ENCODE measurements at regions not wholly inside any gene's neighbourhood (a gene's known extent, or its start where the extent isn't known, plus 50 kb on each side); places are given as distances from the start of the nearest gene placed in this dataset.

DNA sequence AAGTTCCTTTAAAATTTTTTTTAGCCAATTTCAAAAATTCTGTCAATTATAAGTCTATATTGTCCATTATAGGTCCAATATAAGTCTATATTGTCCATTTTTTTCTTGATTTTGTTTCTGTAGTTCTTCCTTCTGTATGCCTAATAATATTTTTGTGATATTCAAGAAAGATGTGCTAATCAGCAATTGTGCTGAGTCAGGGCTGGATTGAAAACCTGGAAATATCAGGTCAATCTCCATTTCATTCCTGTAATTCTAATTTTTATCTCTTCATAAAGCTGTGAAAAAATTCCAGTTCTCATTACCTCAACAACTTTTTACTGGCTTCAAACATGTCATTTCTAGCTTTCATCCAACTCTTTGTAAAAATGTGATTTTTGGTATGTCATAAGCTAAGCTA lies 353.7 kb downstream of the SLITRK6 start:
- no peak for DNase-seq

DNA sequence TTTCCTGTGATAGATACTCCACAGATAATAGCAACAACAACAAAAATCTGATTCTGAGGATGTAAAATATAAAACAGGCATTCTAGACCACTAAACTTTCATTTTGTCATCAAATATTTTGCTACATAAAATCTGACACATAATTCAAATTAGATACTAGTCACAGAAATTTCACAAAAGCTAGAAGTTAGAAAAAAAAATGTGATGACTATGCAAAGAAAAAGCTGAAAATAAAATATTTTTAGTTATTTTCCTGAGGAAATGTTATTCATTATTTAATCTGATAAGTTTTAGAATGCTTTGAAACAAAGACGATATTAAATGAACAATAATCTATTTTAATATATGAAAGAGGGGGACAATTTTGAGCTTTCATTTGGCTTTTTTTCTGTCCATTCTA lies 357.2 kb downstream of the SLITRK6 start:
- no peak for DNase-seq

DNA sequence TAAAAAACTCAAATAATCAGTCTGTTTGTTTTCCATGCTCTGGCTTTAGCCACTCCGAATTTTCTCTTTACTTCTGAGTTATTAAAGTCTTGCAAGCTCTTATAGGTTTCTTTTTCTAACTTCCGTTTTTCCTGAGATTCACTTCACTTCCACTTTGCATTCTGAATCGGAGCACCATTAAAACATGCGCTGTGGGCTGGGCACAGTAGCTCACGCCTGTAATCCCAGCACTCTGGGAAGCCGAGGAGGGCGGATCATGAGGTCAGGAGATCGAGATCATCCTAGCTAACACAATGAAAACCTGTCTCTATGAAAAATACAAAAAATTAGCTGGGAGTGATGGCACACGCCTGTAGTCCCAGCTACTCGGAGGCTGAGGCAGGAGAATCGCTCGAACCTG lies 357.9 kb downstream of the SLITRK6 start:
- no peak for DNase-seq

GRCh38 chr13:85436029-85436428 lies 363.2 kb downstream of the SLITRK6 start:
- no peak for DNase-seq

GRCh38 chr13:85434927-85435326 lies 364.3 kb downstream of the SLITRK6 start:
- DNase-seq, result no peak

GRCh38 chr13:85432881-85433280 lies 366.3 kb downstream of the SLITRK6 start:
- DNase-seq, result no peak

- no peak for DNase-seq
Observed at GRCh38 chr13:85431720-85432119, 367.5 kb downstream of the SLITRK6 start.

- DNase-seq, result no peak
Observed at GRCh38 chr13:85430216-85430794, 368.9 kb downstream of the SLITRK6 start.

- DNase-seq, result no peak
Observed at GRCh38 chr13:85427416-85427815, 371.8 kb downstream of the SLITRK6 start.

- no peak for DNase-seq
Observed at GRCh38 chr13:85420136-85420535, 379.1 kb downstream of the SLITRK6 start.

DNA sequence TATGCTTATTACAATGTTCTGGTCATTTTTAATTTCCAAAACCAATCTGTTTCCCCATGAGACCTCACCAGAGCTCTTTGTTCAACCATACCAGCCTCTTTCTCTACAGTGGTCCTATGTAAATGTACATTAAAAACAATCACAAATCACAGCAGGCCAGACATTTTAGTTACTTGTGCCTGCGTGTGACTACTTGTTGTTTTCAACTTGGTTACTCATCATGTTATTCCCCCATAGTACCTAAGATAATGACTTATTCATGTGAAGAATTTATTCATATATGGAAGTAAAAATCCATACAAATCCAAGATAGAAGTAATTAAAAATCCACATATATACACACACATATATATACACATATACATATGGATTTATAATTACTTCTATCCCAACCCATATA lies 379.6 kb downstream of the SLITRK6 start:
- no peak for DNase-seq

- DNase-seq, result no peak
Observed at GRCh38 chr13:85417807-85418206, 381.4 kb downstream of the SLITRK6 start.

GRCh38 chr13:85413664-85414063 lies 385.6 kb downstream of the SLITRK6 start:
- DNase-seq, result no peak

DNA sequence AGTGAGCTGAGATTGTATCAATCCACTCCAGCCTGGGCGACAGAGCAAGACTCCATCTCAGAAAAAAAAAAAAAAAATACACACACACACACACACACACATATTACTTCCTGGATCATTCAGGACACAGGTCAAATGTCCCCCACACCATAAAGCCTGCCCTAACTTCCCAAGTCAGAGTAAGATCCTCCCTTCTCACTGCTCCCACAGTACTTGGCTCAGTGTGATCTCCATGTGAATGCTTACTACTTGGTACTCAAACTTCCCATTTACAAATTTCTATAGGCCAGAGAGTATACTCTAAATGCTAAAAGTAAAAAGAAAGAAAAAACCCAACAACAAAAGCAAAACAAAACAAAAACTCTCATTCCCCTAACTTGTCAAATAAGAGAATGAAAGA lies 386.8 kb downstream of the SLITRK6 start:
- no peak for DNase-seq

DNA sequence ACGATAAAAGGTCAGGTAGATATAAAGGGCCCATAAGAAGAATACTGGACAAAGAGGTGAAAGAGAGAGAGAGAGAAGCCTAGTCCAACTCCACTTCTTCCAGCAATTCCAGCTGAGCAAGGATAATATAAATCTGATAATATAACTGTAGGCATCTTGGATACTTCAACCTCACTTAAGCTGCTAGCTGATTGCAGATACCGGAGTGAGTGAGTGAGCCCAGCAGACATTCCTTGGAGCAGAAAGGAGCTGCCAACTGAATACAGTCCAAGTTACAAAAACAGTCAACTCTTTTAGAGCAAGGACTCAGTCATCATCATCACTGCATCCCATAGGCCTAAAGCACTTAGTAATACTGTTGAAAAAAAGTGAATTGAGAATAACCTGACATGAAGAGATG lies 387.6 kb downstream of the SLITRK6 start:
- DNase-seq, result no peak

- DNase-seq, result no peak
Observed at GRCh38 chr13:85408415-85408814, 390.8 kb downstream of the SLITRK6 start.

DNA sequence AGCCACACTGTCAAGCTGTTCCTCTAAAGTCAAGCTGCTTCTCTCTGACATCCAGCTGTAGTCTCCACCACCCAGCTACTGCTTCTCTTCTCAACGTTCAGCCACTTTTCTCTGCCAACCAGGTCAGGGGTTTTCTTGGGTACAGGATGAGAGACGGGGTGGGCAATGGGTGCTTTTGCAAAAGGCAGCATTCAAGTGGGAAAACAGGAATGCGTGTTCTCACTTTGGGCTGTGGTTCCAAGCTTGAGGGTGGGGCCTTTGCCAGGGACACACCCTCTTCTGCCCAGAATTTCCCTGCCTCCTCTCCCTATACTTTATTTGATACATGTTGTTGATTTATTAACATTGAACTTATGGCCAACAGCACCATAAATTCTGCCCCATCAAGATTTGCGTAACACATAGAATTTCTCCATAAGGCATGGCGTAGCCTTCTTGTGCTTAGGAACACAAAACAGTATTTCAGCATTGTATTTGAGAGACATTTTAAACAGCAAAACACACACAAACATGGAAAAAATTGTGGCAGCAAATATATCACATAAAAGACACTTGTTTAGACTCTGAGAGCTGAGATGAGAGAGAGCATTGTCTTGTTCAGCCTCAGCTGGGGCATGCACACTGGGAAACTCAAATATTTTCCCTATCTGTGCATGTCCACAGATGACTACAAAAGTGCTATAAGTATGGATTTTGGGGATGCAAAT lies 392.8 kb downstream of the SLITRK6 start:
- DNase-seq, result no peak

- no peak for DNase-seq
Observed at GRCh38 chr13:85405316-85405897, 393.8 kb downstream of the SLITRK6 start.

DNA sequence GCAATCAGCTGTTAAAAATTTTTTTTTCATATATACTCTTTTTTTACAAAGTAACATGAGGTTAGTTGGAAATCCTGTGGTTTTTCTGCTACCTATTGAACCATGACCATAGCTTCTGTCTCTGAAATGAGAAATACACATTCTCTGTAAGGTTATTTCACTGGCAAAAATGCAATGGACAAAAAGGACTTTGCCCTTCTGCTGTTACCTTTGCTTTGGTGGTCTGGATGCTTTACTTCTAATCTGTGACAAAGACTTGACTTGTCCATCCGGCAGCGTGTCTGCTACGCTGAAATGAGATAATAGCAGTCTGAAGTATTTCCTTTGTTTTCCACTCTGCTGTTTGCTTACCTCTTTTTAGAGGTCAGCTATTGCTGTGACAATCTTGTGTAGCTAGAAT lies 412.8 kb downstream of the SLITRK6 start:
- DNase-seq, result no peak

DNA sequence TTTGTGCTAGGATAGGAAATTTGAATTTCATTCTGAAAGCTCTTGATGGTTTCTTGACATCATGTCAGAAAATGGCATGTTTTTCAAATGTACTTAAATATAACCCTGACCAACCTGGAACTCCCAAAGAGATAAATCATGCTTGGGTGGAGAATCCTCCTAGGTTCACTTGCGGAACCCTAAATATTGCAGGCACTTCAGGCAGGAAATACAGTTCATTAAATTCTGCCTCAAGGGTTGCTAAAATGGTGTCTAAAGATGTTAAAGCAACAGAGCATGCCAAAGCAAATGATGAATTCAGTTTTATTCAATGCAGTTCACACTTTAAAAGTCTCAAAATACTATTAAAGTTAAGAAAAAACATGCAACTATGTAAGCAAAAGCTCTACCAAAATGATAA lies 415.9 kb downstream of the SLITRK6 start:
- no peak for DNase-seq

GRCh38 chr13:85381082-85381481 lies 418.1 kb downstream of the SLITRK6 start:
- no peak for DNase-seq

DNA sequence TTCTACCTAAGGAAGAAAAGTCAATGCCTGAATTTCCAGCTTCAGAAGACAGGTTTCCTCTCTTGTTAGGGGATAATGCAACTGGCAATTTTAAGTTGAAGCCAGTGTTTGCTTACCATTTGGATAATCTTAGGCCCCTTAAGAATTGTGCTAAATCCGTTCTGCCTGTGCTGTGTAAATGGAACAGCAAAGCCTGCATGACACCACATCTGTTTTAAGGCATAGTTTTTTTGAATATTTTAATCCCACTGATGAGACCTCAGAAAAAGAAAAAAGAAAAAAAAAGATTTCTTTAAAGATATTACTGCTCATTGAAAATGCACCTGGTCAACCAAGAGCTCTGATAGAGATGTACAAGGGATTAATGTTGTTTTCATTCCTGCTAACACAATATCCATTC lies 419.2 kb downstream of the SLITRK6 start:
- DNase-seq, result no peak

DNA sequence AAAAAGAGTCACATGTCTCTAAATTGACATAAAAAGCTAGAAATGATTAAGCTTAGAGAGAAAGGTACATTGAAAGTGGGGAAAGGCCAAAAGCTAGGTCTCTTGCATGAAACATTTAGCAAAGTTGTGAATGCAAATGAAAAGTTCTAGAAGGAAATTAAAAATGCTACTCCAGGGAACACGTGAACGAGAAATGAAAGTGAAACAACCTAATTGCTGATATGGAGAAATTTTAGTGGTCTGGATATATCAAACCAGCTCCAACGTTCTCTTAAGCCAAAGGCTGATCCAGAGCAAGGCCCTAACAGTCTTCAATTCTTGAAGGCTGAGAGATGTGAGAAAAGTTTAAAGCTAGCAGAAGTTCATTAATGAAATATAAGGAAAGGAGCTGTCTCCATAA lies 419.8 kb downstream of the SLITRK6 start:
- DNase-seq, result no peak

- DNase-seq, result no peak
Observed at GRCh38 chr13:85377783-85378182, 421.4 kb downstream of the SLITRK6 start.

DNA sequence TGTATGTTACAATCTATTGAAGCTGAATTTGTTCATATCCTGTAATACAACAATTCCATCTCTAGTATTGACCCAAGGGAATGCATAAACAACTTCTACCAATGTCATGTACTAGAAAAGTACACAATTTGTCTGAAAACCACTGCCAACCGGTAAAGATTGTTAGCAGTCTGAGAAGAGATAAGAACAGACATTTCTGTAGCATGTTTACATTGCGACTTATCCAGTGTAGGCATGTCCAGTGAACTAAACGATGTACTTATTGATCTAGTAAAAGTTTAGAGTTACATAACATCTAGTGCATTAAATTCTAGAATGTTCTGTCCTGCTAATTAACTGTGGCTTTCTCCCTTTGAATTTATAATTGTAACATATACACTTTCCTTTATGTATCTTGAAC lies 425.9 kb downstream of the SLITRK6 start:
- no peak for DNase-seq
